Activated CD8-positive, alpha-beta memory T cell treated with anti-CD3 and anti-CD28 coated beads, Interleukin-2, amount 50 U/mL, for 1 hour (primary cell): ENCODE measurements at regions not wholly inside any gene's neighbourhood (a gene's known extent, or its start where the extent isn't known, plus 50 kb on each side); places are given as distances from the start of the nearest gene placed in this dataset.
A peak's percentile ranks its signal among the peaks of the same experiment; 100 is the strongest.

Experiments
- DNase-seq: peaks from one replicate; pipeline ENCODE4 v3.0.0-alpha.2; 2020; ENCODE audit errors: extremely low read depth

DNA sequence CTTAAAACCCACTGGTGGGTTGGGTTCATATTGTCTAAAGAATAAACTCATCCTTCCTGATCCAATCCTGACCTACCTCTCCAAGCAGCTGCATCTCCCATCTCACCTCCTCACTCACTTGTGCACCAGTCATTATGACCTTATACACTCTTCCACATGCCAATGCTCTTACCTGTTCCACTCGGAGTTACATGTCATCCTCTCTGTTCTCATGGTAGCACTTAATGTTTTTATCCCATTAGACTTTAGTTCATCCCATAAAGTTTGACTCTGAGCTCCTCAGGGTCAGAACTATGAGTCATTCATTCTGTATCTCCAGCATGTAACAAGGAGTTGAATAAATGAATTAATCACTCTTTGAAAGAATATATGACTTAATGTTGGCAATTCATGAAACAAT lies 330.2 kb downstream of the KLF12 start:
- DNase-seq: no peak

DNA sequence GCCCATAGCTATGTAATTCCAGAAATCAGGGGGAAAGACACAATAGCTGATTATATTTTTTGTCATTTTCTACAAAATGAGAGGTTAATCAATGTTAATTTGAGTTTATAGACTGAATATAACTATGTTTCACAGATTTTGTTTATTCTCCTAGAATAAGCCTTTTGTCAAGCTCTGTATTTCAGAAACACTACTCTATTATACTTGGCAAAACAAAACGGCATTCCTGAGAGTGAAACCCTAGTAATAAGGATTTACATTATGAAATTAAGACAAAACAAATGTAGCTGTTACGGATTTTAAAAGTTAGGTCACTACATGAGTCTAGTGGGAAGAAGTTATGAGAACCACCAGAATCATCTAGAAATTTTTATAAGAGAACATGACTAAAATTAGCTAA lies 334.2 kb downstream of the KLF12 start:
- DNase-seq: no peak

- DNase-seq: no peak
Observed at GRCh38 chr13:73794755-73795154, 339.4 kb downstream of the KLF12 start.

GRCh38 chr13:73793361-73793760 lies 340.8 kb downstream of the KLF12 start:
- no peak for DNase-seq

GRCh38 chr13:73792796-73793195 lies 341.4 kb downstream of the KLF12 start:
- DNase-seq: no peak

- no peak for DNase-seq
Observed at GRCh38 chr13:73782450-73783449, 351.5 kb downstream of the KLF12 start.

GRCh38 chr13:73781384-73781783 lies 352.8 kb downstream of the KLF12 start:
- no peak for DNase-seq

DNA sequence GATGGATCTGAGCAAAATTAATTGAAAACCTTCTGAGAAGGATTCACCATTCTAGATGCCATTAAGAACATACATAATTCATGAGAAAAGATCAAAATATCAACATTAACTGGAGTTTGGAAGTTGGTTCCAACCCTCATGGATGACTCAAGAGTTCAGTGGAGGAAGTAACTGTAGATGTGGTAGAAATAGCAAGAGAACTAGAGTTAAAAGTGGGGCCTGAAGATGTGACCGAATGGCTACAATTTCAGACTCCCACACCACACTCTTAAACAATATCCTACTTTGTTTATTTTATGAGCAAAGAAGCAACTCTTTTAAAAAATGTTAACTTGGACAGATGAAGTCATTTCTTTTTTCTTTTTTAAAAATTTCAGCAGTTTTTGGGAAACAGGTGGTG lies 354.3 kb downstream of the KLF12 start:
- DNase-seq: no peak

GRCh38 chr13:73778242-73778864 lies 355.9 kb downstream of the KLF12 start:
- DNase-seq: no peak

- no peak for DNase-seq
Observed at GRCh38 chr13:73777134-73777533, 357.1 kb downstream of the KLF12 start.

GRCh38 chr13:73776151-73776785 lies 357.9 kb downstream of the KLF12 start:
- DNase-seq: no peak

DNA sequence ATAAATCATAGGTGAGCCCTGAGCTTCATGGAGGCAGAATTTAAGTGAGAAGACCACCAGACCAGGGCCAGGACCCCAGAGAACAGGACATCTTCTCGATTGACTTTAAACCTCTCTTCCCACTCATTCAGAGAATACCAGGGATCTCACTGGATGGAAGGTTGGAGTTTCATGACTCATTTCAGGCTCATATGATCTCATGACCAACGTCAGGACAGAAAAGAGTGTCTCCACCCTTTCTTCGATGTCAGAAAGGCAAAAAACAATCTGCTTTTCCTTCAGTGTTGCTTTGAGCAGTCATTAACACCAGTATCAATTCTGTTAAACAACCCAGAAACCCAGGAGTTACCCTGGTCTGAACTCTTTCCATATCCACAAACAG lies 361.0 kb downstream of the KLF12 start:
- no peak for DNase-seq

GRCh38 chr13:73772449-73773167 lies 361.6 kb downstream of the KLF12 start:
- no peak for DNase-seq

DNA sequence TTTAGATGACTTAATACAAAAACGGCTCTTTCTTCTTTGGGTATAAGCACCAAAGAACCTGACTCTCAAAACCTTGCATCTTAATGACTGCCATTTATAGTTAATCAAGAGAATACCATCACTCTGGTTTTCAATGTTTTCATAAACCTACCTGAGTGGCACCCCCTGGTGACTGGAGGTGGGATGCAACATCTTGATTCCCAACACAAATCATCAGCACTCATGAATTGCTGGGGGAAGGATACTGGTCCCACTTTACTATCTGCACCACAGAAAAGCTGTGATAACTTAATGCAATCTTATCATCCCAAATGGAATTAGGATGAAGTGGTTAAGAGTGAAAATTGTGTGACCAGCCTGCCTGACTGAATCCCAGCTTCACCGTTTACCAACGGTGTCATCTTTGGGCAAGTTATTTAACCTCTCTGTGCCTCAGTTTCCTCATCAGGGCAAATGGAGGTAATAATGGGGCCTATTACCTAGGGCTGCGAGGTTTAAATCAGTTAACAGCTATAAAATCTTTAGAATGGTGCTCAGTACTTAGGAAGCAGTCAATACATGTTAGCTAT lies 366.4 kb downstream of the KLF12 start:
- DNase-seq: no peak

GRCh38 chr13:73767191-73767741 lies 366.9 kb downstream of the KLF12 start:
- no peak for DNase-seq

DNA sequence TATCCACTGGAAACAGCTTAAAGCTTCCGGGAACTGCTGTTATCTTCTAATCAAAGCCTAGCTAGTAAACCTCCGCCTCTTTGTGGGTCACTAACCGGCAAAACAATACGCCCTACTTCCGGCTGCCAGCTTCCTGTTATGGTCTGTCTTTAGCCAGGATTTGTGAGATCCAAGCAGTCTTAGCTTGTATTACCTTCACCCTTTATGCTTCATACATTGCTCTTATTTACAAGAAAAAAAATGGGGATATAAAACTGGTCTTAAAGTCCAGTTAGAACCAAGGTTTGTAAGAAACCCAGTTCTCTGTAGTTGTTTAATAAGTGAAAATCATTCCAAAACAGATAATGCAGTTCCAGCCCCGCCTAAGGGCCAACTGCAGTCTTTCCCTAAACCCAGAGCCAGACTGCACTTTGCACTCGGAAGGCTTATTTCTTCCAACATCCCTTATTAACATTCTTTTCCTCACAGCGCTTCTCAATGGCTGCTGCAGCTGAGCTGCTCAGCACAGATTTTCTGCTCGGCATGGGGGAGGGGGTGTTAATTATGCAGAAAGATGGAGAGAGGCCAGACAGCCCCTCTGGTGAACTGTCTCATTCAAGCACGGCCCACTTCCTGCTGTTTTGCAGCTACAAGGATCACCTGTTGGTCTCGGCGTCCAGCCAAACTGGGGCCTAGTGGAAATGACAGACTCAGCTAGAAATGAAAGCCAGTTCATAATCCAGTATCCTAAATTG lies 368.4 kb downstream of the KLF12 start:
- DNase-seq: peak; percentile 65

GRCh38 chr13:73759434-73759833 lies 374.8 kb downstream of the KLF12 start:
- DNase-seq: no peak

DNA sequence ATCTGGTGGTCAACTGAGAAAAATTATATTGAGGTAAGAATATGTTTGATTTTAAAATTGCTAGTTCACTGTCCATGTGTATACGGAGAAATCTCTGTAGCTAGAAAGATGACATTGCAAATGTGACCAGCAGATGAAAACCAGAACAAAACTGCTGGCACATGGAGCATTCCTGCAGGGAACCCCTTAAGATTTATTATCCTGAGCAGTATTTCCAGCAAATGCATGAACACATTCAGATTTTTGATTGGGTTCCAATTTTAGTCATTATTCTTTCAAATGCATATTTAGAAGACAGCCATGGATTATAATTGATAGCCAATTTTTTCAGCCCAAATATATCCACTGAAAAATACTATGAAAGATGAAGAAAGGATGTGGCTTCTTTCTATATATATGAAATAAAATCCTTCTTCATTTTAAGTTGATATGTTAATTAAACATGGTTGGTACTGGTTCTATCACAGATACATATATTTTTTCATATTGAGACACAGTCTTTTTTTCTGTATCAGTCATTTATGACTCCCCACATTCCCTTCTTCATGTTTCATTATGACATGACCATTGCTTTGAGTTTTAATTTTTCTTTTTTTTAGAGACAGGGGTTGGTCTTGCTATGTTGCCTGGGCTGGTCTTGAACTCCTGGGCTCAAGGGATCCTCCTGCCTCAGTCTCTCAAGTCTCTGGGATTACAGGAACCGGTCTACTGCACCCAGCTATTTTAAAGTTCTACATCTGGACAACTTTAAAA lies 376.5 kb downstream of the KLF12 start:
- no peak for DNase-seq

DNA sequence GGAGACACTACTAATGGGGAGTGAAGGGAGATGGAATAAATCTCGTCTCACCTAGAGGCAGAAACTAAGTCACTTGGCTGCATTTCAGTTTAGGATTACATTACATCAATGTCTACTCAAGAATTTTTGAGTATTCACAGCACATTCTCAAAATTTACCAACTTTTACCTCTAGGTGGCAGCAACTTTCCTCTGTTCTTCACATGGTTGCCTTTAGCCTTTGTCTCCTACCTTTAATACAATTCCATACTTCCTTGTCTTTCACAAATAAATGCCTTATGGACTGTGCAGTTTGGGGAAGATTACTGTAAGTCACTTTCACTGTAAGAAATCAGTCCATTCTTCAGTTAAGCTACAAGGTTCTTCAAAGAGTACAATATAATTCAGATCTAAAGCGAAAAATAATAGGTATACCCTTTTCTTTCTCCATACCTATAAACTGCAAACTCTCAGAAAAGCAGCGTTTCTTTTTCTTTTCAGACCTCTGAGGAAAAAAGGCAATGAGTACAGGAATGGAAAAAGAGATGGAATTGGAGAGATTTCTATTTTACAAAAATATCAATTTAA lies 379.4 kb downstream of the KLF12 start:
- DNase-seq: no peak

DNA sequence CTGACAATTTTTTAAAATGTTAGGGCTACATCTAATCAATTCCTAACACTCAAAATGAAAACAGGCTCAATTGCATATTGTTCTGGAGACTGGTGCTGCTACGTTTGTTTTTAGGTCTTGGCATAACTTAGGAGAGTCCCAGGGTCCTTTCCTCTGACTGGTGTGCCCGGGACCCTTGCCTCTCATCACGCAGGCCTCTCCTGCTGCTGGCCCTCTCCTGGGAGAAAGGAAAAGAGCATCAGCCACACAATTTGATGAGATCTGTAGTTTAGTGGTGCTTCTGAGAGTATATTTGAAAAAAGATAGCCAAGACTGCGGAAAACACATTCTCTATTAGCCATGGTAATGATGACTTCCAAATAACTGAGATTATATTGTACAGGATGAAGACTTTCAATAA lies 380.0 kb downstream of the KLF12 start:
- no peak for DNase-seq
